ENCODE measurements at regions not wholly inside any gene's neighbourhood (a gene's known extent, or its start where the extent isn't known, plus 50 kb on each side); places are given as distances from the start of the nearest gene placed in this dataset.

DNA sequence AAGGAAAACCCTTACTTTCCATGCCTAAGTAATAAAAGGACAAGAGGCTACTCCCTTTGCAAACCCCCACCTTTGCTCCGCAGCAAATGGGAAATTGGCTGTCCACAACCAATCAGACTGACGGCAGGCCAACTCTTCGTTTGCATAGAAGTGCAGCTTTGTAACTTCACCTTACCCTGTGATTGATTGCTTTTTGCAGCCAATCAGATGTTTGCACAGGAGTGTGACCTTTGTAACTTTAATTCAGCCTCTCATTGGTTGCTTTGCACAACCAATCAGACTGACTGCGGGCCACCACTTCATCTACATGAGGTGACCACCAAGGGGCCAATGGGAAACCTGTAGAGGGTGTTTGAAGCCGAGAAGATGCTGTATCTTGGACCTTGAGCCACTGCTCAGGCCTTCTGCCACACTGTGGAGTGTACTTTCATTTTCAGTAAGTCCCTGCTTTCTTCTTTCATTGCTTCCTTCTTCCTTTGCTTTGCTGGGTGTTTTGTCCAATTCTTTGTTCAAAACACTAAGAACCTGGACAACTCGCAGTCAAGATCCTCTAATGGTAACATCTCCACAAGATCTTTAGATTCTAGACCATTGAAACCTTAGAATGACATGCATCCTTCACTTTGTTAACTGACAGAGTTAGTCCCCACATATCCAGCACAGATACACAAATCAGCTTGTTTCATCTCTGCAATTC, 51.3 kb upstream of the FREM1 start:
- DNase-seq, result no peak

DNA sequence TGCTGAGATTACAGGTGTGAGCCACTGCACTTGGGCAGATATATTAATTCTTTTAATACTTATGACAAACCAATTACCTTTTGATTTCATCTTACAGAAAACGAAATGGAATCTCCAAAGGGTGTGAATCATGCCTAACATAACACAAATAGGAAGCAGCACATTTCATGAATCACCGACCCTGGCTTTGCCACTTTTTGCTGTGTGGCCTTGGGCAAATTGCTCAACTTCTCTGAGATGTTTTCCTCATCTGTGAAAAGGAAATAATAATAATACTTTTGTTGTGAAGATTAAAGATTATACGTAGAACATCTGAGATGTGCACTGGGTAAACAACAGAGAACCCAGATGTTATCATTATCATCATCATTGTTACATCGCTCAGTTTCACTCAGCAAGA, 50.7 kb upstream of the FREM1 start:
- no peak for DNase-seq

Data from activated effector memory CD4-positive, alpha-beta T cell treated with anti-CD3 and anti-CD28 coated beads, Interleukin-2, amount 50 U/mL, for 16 hours (primary cell).